Osteoblast (primary cell): ENCODE measurements at regions not wholly inside any gene's neighbourhood (a gene's known extent, or its start where the extent isn't known, plus 50 kb on each side); places are given as distances from the start of the nearest gene placed in this dataset.

Source experiments
- DNase-seq: peaks from one replicate; pipeline ENCODE4 v3.0.0; 2011; ENCODE audit warnings: low spot score, mixed read lengths; ENCODE audit not compliant: insufficient read length; ENCODE audit errors: missing footprints
- H2AFZ ChIP-seq: 2 replicates; pipeline ENCODE4 v1.6.0; 2011; ENCODE audit warnings: mild to moderate bottlenecking, low read length
- H3K27ac ChIP-seq: 2 replicates; pipeline ENCODE4 v1.5.1; 2011; ENCODE audit warnings: mild to moderate bottlenecking, low read depth, low read length, moderate library complexity
- H3K27me3 ChIP-seq: 2 replicates; pipeline ENCODE4 v1.6.0; 2012; ENCODE audit warnings: mild to moderate bottlenecking, control low read depth, inconsistent platforms, low read length, moderate library complexity; ENCODE audit not compliant: insufficient read depth
- H3K36me3 ChIP-seq: 2 replicates; pipeline ENCODE4 v1.5.1; 2011; ENCODE audit warnings: mild to moderate bottlenecking, low read length, control low read depth, moderate library complexity; ENCODE audit not compliant: insufficient read depth
- H3K4me1 ChIP-seq: 2 replicates; pipeline ENCODE4 v1.5.1; 2011; ENCODE audit warnings: mild to moderate bottlenecking, low read length, control low read depth, moderate library complexity; ENCODE audit not compliant: insufficient read depth
- H3K4me2 ChIP-seq: 2 replicates; pipeline ENCODE4 v1.6.0; 2011; ENCODE audit warnings: mild to moderate bottlenecking, low read length; ENCODE audit not compliant: insufficient read depth
- H3K4me3 ChIP-seq: fragments of 200-600 bp; sonication (generic); 3 replicates; pipeline ENCODE4 v1.5.1; 2012; ENCODE audit warnings: mild to moderate bottlenecking, low read length, inconsistent platforms; ENCODE audit not compliant: insufficient read depth
- H3K79me2 ChIP-seq: 2 replicates; pipeline ENCODE4 v1.6.0; 2012; ENCODE audit warnings: mild to moderate bottlenecking, low read length, control low read depth, inconsistent platforms; ENCODE audit not compliant: insufficient read depth
- H3K9me3 ChIP-seq: 2 replicates; pipeline ENCODE4 v1.5.1; 2011; ENCODE audit warnings: low read depth, low read length, control low read depth
- H4K20me1 ChIP-seq: 2 replicates; pipeline ENCODE4 v1.6.0; 2012; ENCODE audit warnings: mild to moderate bottlenecking, low read length, control low read depth; ENCODE audit not compliant: insufficient read depth
- CTCF ChIP-seq: IDR thresholded peaks from 2 replicates; pipeline ENCODE4 v1.5.1; 2011; ENCODE audit warnings: mild to moderate bottlenecking, low read depth, low read length, moderate library complexity; ENCODE audit errors: extremely low read depth

- Histone ChIP-seq H4K20me1 (no peaks in the 10 kb centered on the region), H3K27me3 (no peaks in the 10 kb centered on the region), H3K79me2 (no peaks in the 10 kb centered on the region), H3K4me1 (no peaks in the 10 kb centered on the region), H3K27ac (no peak overlapping the region), H3K9me3 (no peaks in the 10 kb centered on the region), H2AFZ (no peak overlapping the region), H3K4me3 (no peak overlapping the region), H3K36me3 (no peaks in the 10 kb centered on the region), H3K4me2 (no peak overlapping the region)
- TF ChIP-seq CTCF: no peak
- no peak for DNase-seq
Measured at GRCh38 chr4:126431049-126431448, 1116.3 kb downstream of the FAT4 start.

GRCh38 chr4:126435491-126435890 lies 1120.7 kb downstream of the FAT4 start:
- Histone ChIP-seq H3K27me3 (no peaks in the 10 kb centered on the region), H3K9me3 (no peaks in the 10 kb centered on the region), H3K4me3 (no peak overlapping the region), H2AFZ (no peak overlapping the region), H3K4me1 (no peaks in the 10 kb centered on the region), H3K27ac (no peak overlapping the region), H3K79me2 (no peaks in the 10 kb centered on the region), H3K36me3 (no peaks in the 10 kb centered on the region), H3K4me2 (no peak overlapping the region), H4K20me1 (no peaks in the 10 kb centered on the region)
- no peak for TF ChIP-seq CTCF
- no peak for DNase-seq

GRCh38 chr4:126440297-126440696 lies 1125.5 kb downstream of the FAT4 start:
- no peak overlapping the region for H3K4me3 ChIP-seq
- no peak overlapping the region for H3K4me2 ChIP-seq
- H3K4me1 ChIP-seq: no peaks in the 10 kb centered on the region

More at GRCh38 chr4:126440297-126440696, 1125.5 kb downstream of the FAT4 start:
- no peaks in the 10 kb centered on the region for H3K9me3 ChIP-seq
- TF ChIP-seq CTCF: no peak
- no peak for DNase-seq
- H3K27ac ChIP-seq: no peak overlapping the region
- no peaks in the 10 kb centered on the region for H3K27me3 ChIP-seq
- H4K20me1 ChIP-seq: no peaks in the 10 kb centered on the region
- no peaks in the 10 kb centered on the region for H3K79me2 ChIP-seq
- no peaks in the 10 kb centered on the region for H3K36me3 ChIP-seq
- H2AFZ ChIP-seq: no peak overlapping the region
